Vagina (tissue), 2 donors: ENCODE measurements at regions not wholly inside any gene's neighbourhood (a gene's known extent, or its start where the extent isn't known, plus 50 kb on each side); places are given as distances from the start of the nearest gene placed in this dataset.

Experiments
- DNase-seq, 2 donors: peaks; one replicate each; pipeline ENCODE4 v3.0.0-alpha.2; 2017; ENCODE audit errors: extremely low spot score in 2 of 2
- H3K27ac ChIP-seq: fragments of 200-600 bp; sonication (generic); one replicate; pipeline ENCODE4 v1.5.1; 2019
- H3K27me3 ChIP-seq: fragments of 200-600 bp; sonication (generic); one replicate; pipeline ENCODE4 v1.5.1; 2019
- H3K36me3 ChIP-seq, 2 donors: fragments of 200-600 bp; sonication (generic); one replicate each; pipeline ENCODE4 v1.5.1; 2017 to 2019
- H3K4me1 ChIP-seq: fragments of 200-600 bp; sonication (generic); one replicate; pipeline ENCODE4 v1.5.1; 2019
- H3K4me3 ChIP-seq, 2 donors: fragments of 200-600 bp; sonication (generic); 1 replicate in 1 of 2; 2 replicates in 1 of 2; pipeline ENCODE4 v1.5.1; 2016 to 2019
- H3K9me3 ChIP-seq: fragments of 200-600 bp; sonication (generic); one replicate; pipeline ENCODE4 v1.5.1; 2019
- CTCF ChIP-seq, 3 experiments: fragments of 450-650 bp in 2 of 3; fragments of 200-600 bp in 1 of 3; sonication (generic) in 1 of 3; IDR thresholded peaks; one replicate each; pipeline ENCODE4 v1.5.1; 2017 to 2019; ENCODE audit warnings: antibody characterized with exemption in 3 of 3, mild to moderate bottlenecking in 2 of 3, moderate library complexity in 2 of 3
- POLR2A ChIP-seq, 2 donors: fragments of 450-650 bp; IDR thresholded peaks; one replicate each; pipeline ENCODE4 v1.6.1; 2017; ENCODE audit warnings: antibody characterized with exemption in 2 of 2, mild to moderate bottlenecking in 2 of 2, moderate library complexity in 2 of 2
- POLR2AphosphoS5 ChIP-seq, 2 donors: sonication (generic); formaldehyde crosslinking; IDR thresholded peaks; one replicate each; pipeline ENCODE4 v1.9.0; 2017; ENCODE audit warnings: antibody characterized with exemption in 2 of 2, mild to moderate bottlenecking in 2 of 2, low read depth in 1 of 2; ENCODE audit not compliant: insufficient read depth in 1 of 2
- intact Hi-C: fragments of 100-400 bp; cut with DNase I; formaldehyde crosslinking; loops from one replicate; pipeline ENCODE4 v1.15.1; 2023

GRCh38 chr4:27318740-27319139 lies 458.1 kb downstream of the STIM2 start:
- Histone ChIP-seq H3K27ac (no peak overlapping the region), H3K27me3 (no peaks in the 10 kb centered on the region), H3K36me3 (no peaks in the 10 kb centered on the region), H3K4me1 (no peaks in the 10 kb centered on the region), H3K9me3 (no peaks in the 10 kb centered on the region), H3K4me3 (no peak overlapping the region)
- TF ChIP-seq POLR2AphosphoS5 (IDR thresholded peaks at IDR 0.05; ENCODE audit: insufficient read depth in 1 of 2, low read depth in 1 of 2), result no peak
- TF ChIP-seq POLR2A (IDR thresholded peaks at IDR 0.05), result no peak
- TF ChIP-seq CTCF (IDR thresholded peaks at IDR 0.05), result no peak
- intact Hi-C loops, result no loop called here
- no peak for DNase-seq

DNA sequence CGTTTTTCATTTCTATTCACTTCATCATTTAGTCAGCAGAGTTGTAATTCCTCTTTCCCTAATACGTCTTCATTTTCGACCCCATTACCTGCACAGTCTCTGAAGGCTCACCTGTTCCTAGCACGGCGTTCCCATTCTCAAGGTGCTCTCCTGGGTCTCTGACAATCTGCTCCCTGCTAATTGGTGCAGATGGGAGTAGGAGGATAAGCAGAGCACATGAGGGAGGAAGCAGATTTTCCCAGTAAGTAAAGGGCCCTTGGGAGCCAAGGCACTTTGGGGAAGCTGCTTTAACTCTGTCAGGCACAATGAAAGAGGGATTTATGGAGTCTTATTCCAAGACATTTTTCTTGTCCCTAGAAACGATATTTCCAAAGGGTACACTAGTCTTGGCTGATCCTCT lies 466.4 kb downstream of the STIM2 start:
- H3K4me3 ChIP-seq, result no peak overlapping the region
- no peak for TF ChIP-seq POLR2A (IDR thresholded peaks at IDR 0.05)
- no peak for TF ChIP-seq POLR2AphosphoS5 (IDR thresholded peaks at IDR 0.05; ENCODE audit: insufficient read depth in 1 of 2, low read depth in 1 of 2)
- no peak for TF ChIP-seq CTCF (IDR thresholded peaks at IDR 0.05)
- H3K4me1 ChIP-seq, result no peaks in the 10 kb centered on the region
- no peaks in the 10 kb centered on the region for H3K27me3 ChIP-seq
- no peaks in the 10 kb centered on the region for H3K9me3 ChIP-seq
- DNase-seq, result no peak
- H3K27ac ChIP-seq, result no peak overlapping the region
- no peaks in the 10 kb centered on the region for H3K36me3 ChIP-seq
- intact Hi-C loops, result no loop called here

- H3K27ac ChIP-seq, result no peak overlapping the region
- TF ChIP-seq POLR2A (IDR thresholded peaks at IDR 0.05) (no peak), CTCF (IDR thresholded peaks at IDR 0.05) (no peak), POLR2AphosphoS5 (IDR thresholded peaks at IDR 0.05; ENCODE audit: insufficient read depth in 1 of 2, low read depth in 1 of 2) (no peak)
- no peak for DNase-seq
- H3K4me3 ChIP-seq, result no peak overlapping the region
- H3K27me3 ChIP-seq, result no peaks in the 10 kb centered on the region
- no peaks in the 10 kb centered on the region for H3K4me1 ChIP-seq
- H3K9me3 ChIP-seq, result no peaks in the 10 kb centered on the region
- no peaks in the 10 kb centered on the region for H3K36me3 ChIP-seq
- intact Hi-C loops, result no loop called here
Measured at GRCh38 chr4:27327421-27328181, 467.0 kb downstream of the STIM2 start.

GRCh38 chr4:27338530-27338929 lies 477.9 kb downstream of the STIM2 start:
- Histone ChIP-seq H3K4me3 (no peak overlapping the region), H3K27me3 (no peaks in the 10 kb centered on the region), H3K9me3 (no peaks in the 10 kb centered on the region), H3K27ac (no peak overlapping the region), H3K4me1 (no peaks in the 10 kb centered on the region), H3K36me3 (no peaks in the 10 kb centered on the region)
- intact Hi-C loops, result no loop called here
- TF ChIP-seq POLR2AphosphoS5 (IDR thresholded peaks at IDR 0.05; ENCODE audit: insufficient read depth in 1 of 2, low read depth in 1 of 2) (no peak), CTCF (IDR thresholded peaks at IDR 0.05) (no peak), POLR2A (IDR thresholded peaks at IDR 0.05) (no peak)
- no peak for DNase-seq

- no peak for TF ChIP-seq POLR2AphosphoS5 (IDR thresholded peaks at IDR 0.05; ENCODE audit: insufficient read depth in 1 of 2, low read depth in 1 of 2)
- no peak for TF ChIP-seq CTCF (IDR thresholded peaks at IDR 0.05)
- TF ChIP-seq POLR2A (IDR thresholded peaks at IDR 0.05), result no peak
- intact Hi-C loops, result no loop called here
- Histone ChIP-seq H3K4me3 (no peak overlapping the region), H3K9me3 (no peaks in the 10 kb centered on the region), H3K27me3 (no peaks in the 10 kb centered on the region), H3K27ac (no peak overlapping the region), H3K36me3 (no peaks in the 10 kb centered on the region), H3K4me1 (no peaks in the 10 kb centered on the region)
- DNase-seq, result no peak
Measured at GRCh38 chr4:27343411-27343810, 482.8 kb downstream of the STIM2 start.
